K562 (cell line): ENCODE measurements at regions not wholly inside any gene's neighbourhood (a gene's known extent, or its start where the extent isn't known, plus 50 kb on each side); places are given as distances from the start of the nearest gene placed in this dataset.

Experiments used
- CBX5 ChIP-seq: IDR thresholded peaks from 2 replicates; pipeline ENCODE4 v1.6.1; 2014; ENCODE audit warnings: low read depth, borderline replicate concordance
- FOXM1 ChIP-seq, 2 experiments: fragments of 450-650 bp in 1 of 2; sonication (generic) in 1 of 2; formaldehyde crosslinking in 1 of 2; IDR thresholded peaks; 2 replicates each; pipeline versions ENCODE4 v1.6.1 to v1.9.0; 2017 to 2022; ENCODE audit warnings: low read depth in 2 of 2, mild to moderate bottlenecking in 2 of 2, missing genetic modification reagents in 1 of 2, moderate library complexity in 1 of 2
- KLF16 ChIP-seq: IDR thresholded peaks from 2 replicates; pipeline ENCODE4 v1.6.1; 2016; ENCODE audit warnings: antibody characterized with exemption
- MYC ChIP-seq, 2 experiments: fragments of 250-450 bp in 1 of 2; sonication (Bioruptor Pico) in 1 of 2; IDR thresholded peaks; 2 replicates each; pipeline versions ENCODE4 v1.5.1 to v1.6.1; 2012 to 2021; ENCODE audit warnings: low read depth in 2 of 2, borderline replicate concordance in 1 of 2, improper control_type of control experiment in 1 of 2, low read length in 1 of 2, mild to moderate bottlenecking in 1 of 2, moderate library complexity in 1 of 2
- NFYB ChIP-seq: IDR thresholded peaks from 2 replicates; pipeline ENCODE4 v1.6.1; 2011; ENCODE audit warnings: mild to moderate bottlenecking, moderate library complexity; ENCODE audit not compliant: insufficient read length; ENCODE audit errors: extremely low read depth
- POLR2AphosphoS5 ChIP-seq: IDR thresholded peaks from 2 replicates; pipeline ENCODE4 v1.6.1; 2011; ENCODE audit warnings: mild to moderate bottlenecking, low read depth, low read length, moderate library complexity; ENCODE audit not compliant: control insufficient read depth, insufficient read depth
- POU5F1 ChIP-seq: fragments of 150-350 bp; IDR thresholded peaks from 2 replicates; pipeline ENCODE4 v1.6.1; 2014; ENCODE audit warnings: borderline replicate concordance, low read length, low read depth, mild to moderate bottlenecking; ENCODE audit not compliant: partially characterized antibody
- SIN3A ChIP-seq, 2 experiments: fragments of 150-350 bp in 1 of 2; IDR thresholded peaks; 2 replicates each; pipeline ENCODE4 v1.6.1; 2011 to 2016; ENCODE audit warnings: borderline replicate concordance in 2 of 2, low read depth in 2 of 2, low read length in 2 of 2, mild to moderate bottlenecking in 2 of 2, moderate library complexity in 2 of 2; ENCODE audit not compliant: control insufficient read depth in 1 of 2
- SNRNP70 ChIP-seq: fragments of 200-400 bp; formaldehyde crosslinking; optimal IDR thresholded peaks from 2 replicates; pipeline ENCODE3; 2017; ENCODE audit warnings: low read depth, low read length
- TCF7L2 ChIP-seq: fragments of 150-350 bp; IDR thresholded peaks from 2 replicates; pipeline ENCODE4 v1.6.1; 2016; ENCODE audit warnings: low read depth, mild to moderate bottlenecking, low read length, moderate library complexity
- U2AF1 ChIP-seq: fragments of 200-400 bp; formaldehyde crosslinking; optimal IDR thresholded peaks from 2 replicates; pipeline ENCODE3; 2017; ENCODE audit warnings: mild to moderate bottlenecking, low read depth, low read length, moderate library complexity
- ZEB2 ChIP-seq: fragments of 450-650 bp; IDR thresholded peaks from 2 replicates; pipeline ENCODE4 v1.6.1; 2016
- ZNF133 ChIP-seq: fragments of 250-450 bp; sonication (Bioruptor Pico); IDR thresholded peaks from 2 replicates; pipeline ENCODE4 v1.4.0; 2020; ENCODE audit warnings: mild to moderate bottlenecking

DNA sequence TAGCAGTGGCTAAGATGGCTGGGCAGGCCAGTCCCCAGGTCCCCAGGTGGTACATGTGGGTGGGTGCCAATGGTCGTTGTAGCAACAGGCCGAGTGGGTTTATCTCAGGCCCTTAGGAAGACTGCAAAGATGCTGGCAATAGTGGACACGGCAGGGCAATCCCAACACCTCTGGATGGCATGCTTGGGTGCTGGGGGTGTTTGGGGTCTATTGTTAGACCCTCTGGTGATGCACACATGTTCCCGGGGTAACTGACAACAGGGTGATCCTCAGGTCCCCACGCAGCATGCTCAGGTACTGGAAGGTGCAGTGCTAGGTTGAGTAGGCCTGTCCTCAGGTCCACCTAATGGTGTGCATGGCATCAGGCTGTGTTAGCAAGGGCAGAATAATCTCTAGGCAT lies 267.5 kb downstream of the ANKRD50 start:
- TF ChIP-seq POU5F1 (no peak), TCF7L2 (no peak), FOXM1 (IDR thresholded peaks at IDR 0.05; ENCODE audit: low read depth) (no peak), FOXM1 (CRISPR knock-in tag; IDR thresholded peaks at IDR 0.05; ENCODE audit: low read depth) (no peak), SIN3A (IDR thresholded peaks at IDR 0.05; ENCODE audit: borderline replicate concordance in 2 of 2, control insufficient read depth in 1 of 2, low read depth in 2 of 2, low read length in 2 of 2) (no peak), CBX5 (no peak), U2AF1 (no peak), ZNF133 (CRISPR knock-in tag) (no peak), MYC (IDR thresholded peaks at IDR 0.05; ENCODE audit: low read depth, low read length) (no peak), MYC (CRISPR knock-in tag; IDR thresholded peaks at IDR 0.05; ENCODE audit: borderline replicate concordance, low read depth) (no peak), NFYB (no peak), ZEB2 (no peak), KLF16 (no peak), POLR2AphosphoS5 (no peak), SNRNP70 (no peak)
